Nephron (organoid): ENCODE measurements at regions not wholly inside any gene's neighbourhood (a gene's known extent, or its start where the extent isn't known, plus 50 kb on each side); places are given as distances from the start of the nearest gene placed in this dataset.

ENCODE experiments used
- H3K27ac Mint-ChIP-seq, 3 experiments: 2 replicates each; pipeline ENCODE4 v1.8.0; 2020; ENCODE audit warnings: mixed read lengths in 3 of 3, mild to moderate bottlenecking in 2 of 3, moderate library complexity in 1 of 3
- H3K27me3 Mint-ChIP-seq: 2 replicates; pipeline ENCODE4 v1.8.0; 2021; ENCODE audit warnings: low read depth, mild to moderate bottlenecking, moderate library complexity, mixed read lengths
- H3K36me3 Mint-ChIP-seq: 2 replicates; pipeline ENCODE4 v1.8.0; 2020; ENCODE audit warnings: low read depth, mixed read lengths
- H3K4me1 Mint-ChIP-seq: 2 replicates; pipeline ENCODE4 v1.8.0; 2020; ENCODE audit warnings: mixed read lengths
- H3K4me3 Mint-ChIP-seq, 3 experiments: 2 replicates each; pipeline ENCODE4 v1.8.0; 2020; ENCODE audit warnings: mild to moderate bottlenecking in 3 of 3, mixed read lengths in 3 of 3, moderate library complexity in 2 of 3
- H3K9me3 Mint-ChIP-seq: 2 replicates; pipeline ENCODE4 v1.8.0; 2020; ENCODE audit warnings: mixed read lengths
- CTCF ChIP-seq, 3 experiments: fragments of 200-600 bp; sonication (generic); IDR thresholded peaks; one replicate each; pipeline ENCODE4 v1.5.0; 2021; ENCODE audit warnings: antibody characterized with exemption in 3 of 3; ENCODE audit not compliant: unreplicated experiment in 3 of 3

- Mint-ChIP-seq H3K4me1 (no peaks in the 10 kb centered on the region), H3K4me3 (no peak overlapping the region), H3K27ac (no peak overlapping the region), H3K27me3 (peaks cover 4% of the 10 kb centered on the region), H3K36me3 (no peaks in the 10 kb centered on the region), H3K9me3 (no peaks in the 10 kb centered on the region)
- TF ChIP-seq CTCF (IDR thresholded peaks at IDR 0.05; ENCODE audit: unreplicated experiment in 3 of 3) = no peak
Measured at GRCh38 chr10:36073796-36074345, 431.8 kb upstream of the FZD8 start.

- Mint-ChIP-seq H3K9me3 (no peaks in the 10 kb centered on the region), H3K27ac (no peak overlapping the region), H3K4me1 (no peaks in the 10 kb centered on the region), H3K4me3 (no peak overlapping the region), H3K27me3 (peaks cover 4% of the 10 kb centered on the region), H3K36me3 (no peaks in the 10 kb centered on the region)
- no peak for TF ChIP-seq CTCF (IDR thresholded peaks at IDR 0.05; ENCODE audit: unreplicated experiment in 3 of 3)
Measured at GRCh38 chr10:36068542-36068941, 426.4 kb upstream of the FZD8 start.

- Mint-ChIP-seq H3K4me3 (no peak overlapping the region), H3K9me3 (peaks cover 2% of the 10 kb centered on the region), H3K27ac (no peak overlapping the region), H3K36me3 (no peaks in the 10 kb centered on the region), H3K27me3 (peaks cover 4% of the 10 kb centered on the region), H3K4me1 (no peaks in the 10 kb centered on the region)
- TF ChIP-seq CTCF (IDR thresholded peaks at IDR 0.05; ENCODE audit: unreplicated experiment in 3 of 3) = no peak
Measured at GRCh38 chr10:36067748-36068147, 425.7 kb upstream of the FZD8 start.

GRCh38 chr10:36066850-36067249 lies 424.8 kb upstream of the FZD8 start:
- H3K4me1 Mint-ChIP-seq = no peaks in the 10 kb centered on the region

GRCh38 chr10:36066102-36066501 lies 424.0 kb upstream of the FZD8 start:
- Mint-ChIP-seq H3K27ac (no peak overlapping the region), H3K4me3 (no peak overlapping the region), H3K9me3 (peaks cover 2% of the 10 kb centered on the region), H3K27me3 (peaks cover 4% of the 10 kb centered on the region), H3K4me1 (no peaks in the 10 kb centered on the region), H3K36me3 (no peaks in the 10 kb centered on the region)
- no peak for TF ChIP-seq CTCF (IDR thresholded peaks at IDR 0.05; ENCODE audit: unreplicated experiment in 3 of 3)

More at GRCh38 chr10:36066850-36067249, 424.8 kb upstream of the FZD8 start:
- H3K36me3 Mint-ChIP-seq = no peaks in the 10 kb centered on the region
- H3K27ac Mint-ChIP-seq = no peak overlapping the region
- TF ChIP-seq CTCF (IDR thresholded peaks at IDR 0.05; ENCODE audit: unreplicated experiment in 3 of 3) = no peak
- peaks cover 2% of the 10 kb centered on the region for H3K9me3 Mint-ChIP-seq
- no peak overlapping the region for H3K4me3 Mint-ChIP-seq
- H3K27me3 Mint-ChIP-seq = peaks cover 4% of the 10 kb centered on the region

- Mint-ChIP-seq H3K4me3 (no peak overlapping the region), H3K27ac (no peak overlapping the region), H3K9me3 (peaks cover 11% of the 10 kb centered on the region), H3K27me3 (peaks cover 4% of the 10 kb centered on the region), H3K4me1 (no peaks in the 10 kb centered on the region), H3K36me3 (no peaks in the 10 kb centered on the region)
- TF ChIP-seq CTCF (IDR thresholded peaks at IDR 0.05; ENCODE audit: unreplicated experiment in 3 of 3) = no peak
Measured at GRCh38 chr10:36063396-36063795, 421.3 kb upstream of the FZD8 start.
